ENCODE measurements at regions not wholly inside any gene's neighbourhood (a gene's known extent, or its start where the extent isn't known, plus 50 kb on each side); places are given as distances from the start of the nearest gene placed in this dataset.

DNA sequence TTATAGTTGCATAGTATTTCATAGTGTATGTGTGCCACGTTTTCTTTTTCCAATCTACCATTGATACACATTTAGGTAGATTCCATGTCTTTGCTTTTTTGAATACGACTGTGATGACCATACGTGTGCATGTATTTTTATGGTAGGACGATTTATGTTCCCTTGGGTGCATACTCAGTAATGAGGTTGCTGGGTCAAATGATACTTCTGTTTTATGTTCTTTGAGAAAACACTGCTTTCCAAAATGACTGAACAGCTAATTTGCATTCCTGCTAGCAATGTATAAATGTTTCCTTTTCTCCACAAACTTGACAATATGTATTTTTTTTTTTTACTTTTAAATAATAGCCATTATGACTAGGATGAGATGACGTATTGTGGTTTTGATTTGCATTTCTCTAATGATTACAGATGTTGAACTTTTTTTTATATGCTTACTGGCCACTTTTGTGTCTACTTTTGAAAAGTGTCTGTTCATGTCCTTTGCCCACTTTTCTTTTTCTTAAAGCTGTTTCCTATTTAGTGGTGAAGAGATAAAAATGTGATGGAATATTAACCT lies 969.5 kb upstream of the NDST4 start:
- ATAC-seq: no peak
- ChIA-PET CTCF (ENCODE audit: low intra/inter-chr PET ratio, low total read pairs) (no interaction called here), POLR2A (no interaction called here)
- no peaks in the 10 kb centered on the region for H3K27me3 ChIP-seq (ENCODE audit: control insufficient read depth in 1 of 2, insufficient read depth in 2 of 2, low read length in 2 of 2)
- FAIRE-seq: no peak
- no TSS peak for BruUV-seq (replicated peaks)
- no peaks in the 10 kb centered on the region for H3K4me1 ChIP-seq (ENCODE audit: insufficient read depth, low read length)
- H3K9me3 ChIP-seq (ENCODE audit: low read length): no peaks in the 10 kb centered on the region
- H3K4me3 ChIP-seq (replicated peaks in 1 of 3; ENCODE audit: insufficient read depth in 1 of 3, low read depth in 2 of 3, low read length in 3 of 3): no peak overlapping the region
- intact Hi-C loops (cut with micrococcal nuclease; ENCODE audit: unreplicated experiment): no loop called here
- H3K9ac ChIP-seq (ENCODE audit: insufficient read depth, low read depth, low read length): no peak overlapping the region
- H3K4me2 ChIP-seq (ENCODE audit: low read depth, low read length): no peak overlapping the region
- 33% methylated on average over 5 of the region's 5 CpGs for WGBS (ENCODE audit: low lambda C conversion rate)
- in situ Hi-C loops (cut with HindIII; ENCODE audit: extremely low pct_ligation_motif_present, low pct_unique_long_range_greater_than_20kb): no loop called here
- H3K36me3 ChIP-seq (replicated peaks in 1 of 2; ENCODE audit: control insufficient read depth in 1 of 2, insufficient read depth in 2 of 2, low read length in 2 of 2): no peaks in the 10 kb centered on the region
- no peaks in the 10 kb centered on the region for H4K20me1 ChIP-seq (ENCODE audit: insufficient read depth, low read length)
- no peak overlapping the region for H2AFZ ChIP-seq (ENCODE audit: low read length)
- TF ChIP-seq ZNF496 (CRISPR knock-in tag; IDR thresholded peaks at IDR 0.05; ENCODE audit: insufficient replicate concordance) (no peak), CREB1 (IDR thresholded peaks at IDR 0.05) (peak; percentile 31; the same call in 1 of the 2 replicates), CREB1 (CRISPR knock-in tag; IDR thresholded peaks at IDR 0.05) (no peak), ZNF326 (CRISPR knock-in tag; IDR thresholded peaks at IDR 0.05; ENCODE audit: borderline replicate concordance) (no peak)
- TF ChIP-seq, protein P1, sequence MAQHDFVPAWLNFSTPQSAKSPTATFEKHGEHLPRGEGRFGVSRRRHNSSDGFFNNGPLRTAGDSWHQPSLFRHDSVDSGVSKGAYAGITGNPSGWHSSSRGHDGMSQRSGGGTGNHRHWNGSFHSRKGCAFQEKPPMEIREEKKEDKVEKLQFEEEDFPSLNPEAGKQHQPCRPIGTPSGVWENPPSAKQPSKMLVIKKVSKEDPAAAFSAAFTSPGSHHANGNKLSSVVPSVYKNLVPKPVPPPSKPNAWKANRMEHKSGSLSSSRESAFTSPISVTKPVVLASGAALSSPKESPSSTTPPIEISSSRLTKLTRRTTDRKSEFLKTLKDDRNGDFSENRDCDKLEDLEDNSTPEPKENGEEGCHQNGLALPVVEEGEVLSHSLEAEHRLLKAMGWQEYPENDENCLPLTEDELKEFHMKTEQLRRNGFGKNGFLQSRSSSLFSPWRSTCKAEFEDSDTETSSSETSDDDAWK (CRISPR knock-in tag; IDR thresholded peaks at IDR 0.05): no peak
- TF ChIP-seq, protein P2, sequence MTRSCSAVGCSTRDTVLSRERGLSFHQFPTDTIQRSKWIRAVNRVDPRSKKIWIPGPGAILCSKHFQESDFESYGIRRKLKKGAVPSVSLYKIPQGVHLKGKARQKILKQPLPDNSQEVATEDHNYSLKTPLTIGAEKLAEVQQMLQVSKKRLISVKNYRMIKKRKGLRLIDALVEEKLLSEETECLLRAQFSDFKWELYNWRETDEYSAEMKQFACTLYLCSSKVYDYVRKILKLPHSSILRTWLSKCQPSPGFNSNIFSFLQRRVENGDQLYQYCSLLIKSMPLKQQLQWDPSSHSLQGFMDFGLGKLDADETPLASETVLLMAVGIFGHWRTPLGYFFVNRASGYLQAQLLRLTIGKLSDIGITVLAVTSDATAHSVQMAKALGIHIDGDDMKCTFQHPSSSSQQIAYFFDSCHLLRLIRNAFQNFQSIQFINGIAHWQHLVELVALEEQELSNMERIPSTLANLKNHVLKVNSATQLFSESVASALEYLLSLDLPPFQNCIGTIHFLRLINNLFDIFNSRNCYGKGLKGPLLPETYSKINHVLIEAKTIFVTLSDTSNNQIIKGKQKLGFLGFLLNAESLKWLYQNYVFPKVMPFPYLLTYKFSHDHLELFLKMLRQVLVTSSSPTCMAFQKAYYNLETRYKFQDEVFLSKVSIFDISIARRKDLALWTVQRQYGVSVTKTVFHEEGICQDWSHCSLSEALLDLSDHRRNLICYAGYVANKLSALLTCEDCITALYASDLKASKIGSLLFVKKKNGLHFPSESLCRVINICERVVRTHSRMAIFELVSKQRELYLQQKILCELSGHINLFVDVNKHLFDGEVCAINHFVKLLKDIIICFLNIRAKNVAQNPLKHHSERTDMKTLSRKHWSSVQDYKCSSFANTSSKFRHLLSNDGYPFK (CRISPR knock-in tag; IDR thresholded peaks at IDR 0.05; ENCODE audit: borderline replicate concordance): no peak
- TF ChIP-seq, protein P3, sequence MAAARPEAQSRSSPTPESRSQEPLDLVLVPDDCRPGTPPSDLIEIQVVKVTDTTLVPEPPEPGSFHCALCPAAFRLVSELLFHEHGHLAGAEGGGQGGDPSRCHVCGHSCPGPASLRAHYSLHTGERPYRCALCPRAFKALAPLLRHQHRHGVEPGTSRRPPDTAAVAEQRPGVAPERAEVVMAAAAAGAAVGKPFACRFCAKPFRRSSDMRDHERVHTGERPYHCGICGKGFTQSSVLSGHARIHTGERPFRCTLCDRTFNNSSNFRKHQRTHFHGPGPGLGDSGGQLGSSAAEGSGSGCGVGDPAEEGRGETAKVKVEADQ (CRISPR knock-in tag; IDR thresholded peaks at IDR 0.05; ENCODE audit: borderline replicate concordance): no peak
- DNase-seq (ENCODE audit: low spot score): no peak
- no peak overlapping the region for H3K27ac ChIP-seq (ENCODE audit: extremely low read length, insufficient read depth, low read length)
- H3K79me2 ChIP-seq (ENCODE audit: insufficient read depth, low read length): no peaks in the 10 kb centered on the region

Measured in HepG2 (cell line).